Colon (tissue), 2 donors: ENCODE measurements at regions not wholly inside any gene's neighbourhood (a gene's known extent, or its start where the extent isn't known, plus 50 kb on each side); places are given as distances from the start of the nearest gene placed in this dataset.

Experiments
- FAIRE-seq: peaks from 2 replicates; lab custom pipeline; 2012; peaks lifted over from hg19 to GRCh38; lab: Jason Lieb, UNC
- donor health status: control.
- donor health status: control.

- no peak for FAIRE-seq
Observed at GRCh38 chr18:42268186-42268725, 313.2 kb downstream of the PIK3C3 start.

GRCh38 chr18:42268798-42269197 is 313.8 kb downstream of the PIK3C3 start:
- FAIRE-seq: no peak

GRCh38 chr18:42271647-42272414 is 316.8 kb downstream of the PIK3C3 start:
- FAIRE-seq: no peak

- FAIRE-seq: no peak
Observed at GRCh38 chr18:42274488-42275137, 319.6 kb downstream of the PIK3C3 start.

GRCh38 chr18:42275138-42275535 is 320.1 kb downstream of the PIK3C3 start:
- no peak for FAIRE-seq

- no peak for FAIRE-seq
Observed at GRCh38 chr18:42275949-42276730, 321.1 kb downstream of the PIK3C3 start.

GRCh38 chr18:42281124-42281523 is 326.1 kb downstream of the PIK3C3 start:
- no peak for FAIRE-seq

GRCh38 chr18:42281851-42282250 is 326.8 kb downstream of the PIK3C3 start:
- no peak for FAIRE-seq

GRCh38 chr18:42287047-42287446 is 332.0 kb downstream of the PIK3C3 start:
- no peak for FAIRE-seq

- FAIRE-seq: no peak
Observed at GRCh38 chr18:42288129-42288528, 333.1 kb downstream of the PIK3C3 start.

- no peak for FAIRE-seq
Observed at GRCh38 chr18:42289526-42289925, 334.5 kb downstream of the PIK3C3 start.

GRCh38 chr18:42290318-42291307 is 335.6 kb downstream of the PIK3C3 start:
- FAIRE-seq: no peak

GRCh38 chr18:42292654-42293053 is 337.6 kb downstream of the PIK3C3 start:
- FAIRE-seq: no peak

- no peak for FAIRE-seq
Observed at GRCh38 chr18:42296192-42296591, 341.2 kb downstream of the PIK3C3 start.

- no peak for FAIRE-seq
Observed at GRCh38 chr18:42296723-42297122, 341.7 kb downstream of the PIK3C3 start.

- no peak for FAIRE-seq
Observed at GRCh38 chr18:42298759-42299675, 344.0 kb downstream of the PIK3C3 start.

GRCh38 chr18:42305869-42306593 is 351.0 kb downstream of the PIK3C3 start:
- no peak for FAIRE-seq

GRCh38 chr18:42306594-42306980 is 351.6 kb downstream of the PIK3C3 start:
- FAIRE-seq: no peak

- FAIRE-seq: no peak
Observed at GRCh38 chr18:42310956-42311355, 355.9 kb downstream of the PIK3C3 start.

- FAIRE-seq: no peak
Observed at GRCh38 chr18:42326752-42327151, 371.7 kb downstream of the PIK3C3 start.
